Naive B cell (primary cell): ENCODE measurements at regions not wholly inside any gene's neighbourhood (a gene's known extent, or its start where the extent isn't known, plus 50 kb on each side); places are given as distances from the start of the nearest gene placed in this dataset.

Experiments used
- ATAC-seq, 2 donors: fragments of 150-1000 bp; cut with Tn5 transposase; 2 replicates each; pipeline ENCODE4 v1.10.0; 2021; ENCODE audit warnings: low read depth in 2 of 2, mild to moderate bottlenecking in 2 of 2, moderate library complexity in 2 of 2
- DNase-seq: peaks from one replicate; pipeline ENCODE4 v3.0.0; 2022
- H3K27ac Mint-ChIP-seq, 6 donors: one replicate each; pipeline ENCODE4 v1.8.0; 2020 to 2022; ENCODE audit warnings: mild to moderate bottlenecking in 6 of 6, mixed read lengths in 6 of 6, moderate library complexity in 5 of 6, inconsistent platforms in 2 of 6
- H3K27me3 Mint-ChIP-seq, 3 donors: one replicate each; pipeline ENCODE4 v1.8.0; 2021 to 2022; ENCODE audit warnings: mixed read lengths in 3 of 3, mild to moderate bottlenecking in 1 of 3
- H3K36me3 Mint-ChIP-seq, 2 donors: one replicate each; pipeline ENCODE4 v1.8.0; 2020 to 2022; ENCODE audit warnings: mixed read lengths in 2 of 2, inconsistent platforms in 1 of 2, mild to moderate bottlenecking in 1 of 2
- H3K4me1 Mint-ChIP-seq, 3 donors: one replicate each; pipeline ENCODE4 v1.8.0; 2020 to 2022; ENCODE audit warnings: mixed read lengths in 3 of 3, inconsistent platforms in 1 of 3, mild to moderate bottlenecking in 1 of 3, moderate library complexity in 1 of 3
- H3K4me3 Mint-ChIP-seq, 8 donors: one replicate each; pipeline ENCODE4 v1.8.0; 2020 to 2022; ENCODE audit warnings: mild to moderate bottlenecking in 8 of 8, mixed read lengths in 8 of 8, moderate library complexity in 8 of 8, inconsistent platforms in 2 of 8
- H3K9me3 Mint-ChIP-seq, 7 donors: one replicate each; pipeline ENCODE4 v1.8.0; 2020 to 2022; ENCODE audit warnings: mixed read lengths in 7 of 7, mild to moderate bottlenecking in 5 of 7, inconsistent platforms in 2 of 7, moderate library complexity in 1 of 7

DNA sequence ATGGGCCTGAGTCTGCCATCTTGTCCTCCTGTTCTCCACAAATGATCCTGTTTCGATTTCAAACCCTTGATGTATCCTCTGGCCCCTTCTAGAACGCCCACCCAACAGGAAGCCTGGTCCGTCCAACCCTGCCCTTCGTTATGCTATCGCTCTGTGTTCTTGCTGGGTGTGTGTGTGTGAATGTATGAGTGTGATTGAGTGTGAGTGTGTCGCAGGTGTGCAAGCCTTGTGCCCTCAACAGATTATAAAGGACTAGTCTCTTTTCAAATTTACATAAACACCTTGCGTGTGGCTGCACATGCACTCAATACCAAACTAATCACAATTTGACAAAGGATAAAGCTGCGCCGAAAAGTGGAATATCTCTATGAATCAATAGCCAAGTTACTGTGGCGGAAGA lies 149.5 kb upstream of the SALL3 start:
- no peak for ATAC-seq
- Mint-ChIP-seq H3K36me3 (no peaks in the 10 kb centered on the region), H3K27ac (no peak overlapping the region), H3K27me3 (peaks cover 8 to 19% (median 12%) of the 10 kb centered on the region in 3 donors), H3K4me3 (no peak overlapping the region), H3K4me1 (no peaks in the 10 kb centered on the region), H3K9me3 (peaks cover 0 to 6% (median 2%) of the 10 kb centered on the region in 7 donors)
- DNase-seq: no peak

GRCh38 chr18:78830826-78831225 lies 148.8 kb upstream of the SALL3 start:
- ATAC-seq: no peak
- H3K36me3 Mint-ChIP-seq: no peaks in the 10 kb centered on the region
- H3K9me3 Mint-ChIP-seq: peaks cover 0 to 6% (median 2%) of the 10 kb centered on the region in 7 donors
- H3K4me1 Mint-ChIP-seq: no peaks in the 10 kb centered on the region
- peaks cover 8 to 19% (median 12%) of the 10 kb centered on the region in 3 donors for H3K27me3 Mint-ChIP-seq
- no peak overlapping the region for H3K4me3 Mint-ChIP-seq
- DNase-seq: no peak
- no peak overlapping the region for H3K27ac Mint-ChIP-seq

DNA sequence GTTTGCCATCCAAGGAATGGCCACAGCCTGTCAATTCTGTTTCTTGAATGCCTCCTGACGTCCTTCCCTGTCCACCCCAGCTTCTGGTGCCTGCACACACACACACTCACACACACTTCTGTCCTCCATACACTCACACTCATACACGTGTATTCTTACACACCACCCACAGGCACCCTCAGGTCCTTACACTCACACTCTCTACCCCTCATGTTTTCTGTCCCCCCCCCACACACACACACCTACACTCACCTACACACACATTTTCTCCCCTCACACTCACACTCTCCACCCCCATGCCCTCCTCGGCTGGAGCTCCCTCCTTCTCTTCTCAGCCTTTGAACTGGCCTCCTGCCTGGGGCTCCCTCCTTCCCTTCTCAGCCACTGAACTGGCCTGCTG lies 148.0 kb upstream of the SALL3 start:
- Mint-ChIP-seq H3K4me1 (no peaks in the 10 kb centered on the region), H3K9me3 (peaks cover 0 to 6% (median 2%) of the 10 kb centered on the region in 7 donors), H3K4me3 (no peak overlapping the region), H3K27me3 (peaks cover 8 to 19% (median 12%) of the 10 kb centered on the region in 3 donors), H3K36me3 (no peaks in the 10 kb centered on the region), H3K27ac (no peak overlapping the region)
- ATAC-seq: no peak
- no peak for DNase-seq

- H3K9me3 Mint-ChIP-seq: peaks cover 0 to 9% (median 1%) of the 10 kb centered on the region in 7 donors
- no peaks in the 10 kb centered on the region for H3K4me1 Mint-ChIP-seq
- no peak overlapping the region for H3K4me3 Mint-ChIP-seq
- ATAC-seq (no peak), DNase-seq (no peak)
- peaks cover 8 to 19% (median 9%) of the 10 kb centered on the region in 3 donors for H3K27me3 Mint-ChIP-seq
- H3K27ac Mint-ChIP-seq: no peak overlapping the region
- no peaks in the 10 kb centered on the region for H3K36me3 Mint-ChIP-seq
Observed at GRCh38 chr18:78833833-78834232, 145.8 kb upstream of the SALL3 start.

DNA sequence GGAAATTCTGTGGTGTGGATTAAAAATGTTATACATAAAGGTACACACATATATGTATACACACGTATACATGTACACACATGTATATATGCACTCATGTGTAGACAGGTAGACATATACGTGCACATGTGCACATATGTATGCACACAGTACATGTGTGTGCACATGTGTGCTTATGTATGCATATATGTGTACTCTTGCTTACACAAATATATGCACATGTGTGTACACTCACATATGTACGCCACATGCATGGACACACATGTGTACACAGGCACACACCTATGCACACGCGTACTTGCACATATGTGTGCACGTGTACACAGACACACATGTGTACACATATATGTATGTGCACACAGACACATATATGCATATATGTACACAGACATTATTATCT lies 142.8 kb upstream of the SALL3 start:
- no peak overlapping the region for H3K27ac Mint-ChIP-seq
- no peak for ATAC-seq
- H3K27me3 Mint-ChIP-seq: peaks cover 8 to 12% (median 9%) of the 10 kb centered on the region in 3 donors
- no peaks in the 10 kb centered on the region for H3K36me3 Mint-ChIP-seq
- no peak for DNase-seq
- no peaks in the 10 kb centered on the region for H3K4me1 Mint-ChIP-seq
- peaks cover 0 to 17% (median 4%) of the 10 kb centered on the region in 7 donors for H3K9me3 Mint-ChIP-seq
- no peak overlapping the region for H3K4me3 Mint-ChIP-seq

GRCh38 chr18:78837754-78838153 lies 141.9 kb upstream of the SALL3 start:
- Mint-ChIP-seq H3K4me3 (peak overlapping the region in 1 of 8 donors; percentile 6), H3K9me3 (peaks cover 0 to 17% (median 4%) of the 10 kb centered on the region in 7 donors), H3K27ac (no peak overlapping the region), H3K4me1 (no peaks in the 10 kb centered on the region), H3K36me3 (no peaks in the 10 kb centered on the region), H3K27me3 (peaks cover 6 to 10% (median 9%) of the 10 kb centered on the region in 3 donors)
- no peak for DNase-seq
- no peak for ATAC-seq

GRCh38 chr18:78838183-78838582 lies 141.4 kb upstream of the SALL3 start:
- DNase-seq: no peak
- peaks cover 0 to 17% (median 4%) of the 10 kb centered on the region in 7 donors for H3K9me3 Mint-ChIP-seq
- H3K4me3 Mint-ChIP-seq: peak overlapping the region in 1 of 8 donors; percentile 6
- no peaks in the 10 kb centered on the region for H3K36me3 Mint-ChIP-seq
- H3K4me1 Mint-ChIP-seq: no peaks in the 10 kb centered on the region
- ATAC-seq: no peak
- peaks cover 1 to 6% (median 5%) of the 10 kb centered on the region in 3 donors for H3K27me3 Mint-ChIP-seq
- no peak overlapping the region for H3K27ac Mint-ChIP-seq

GRCh38 chr18:78849046-78849445 lies 130.6 kb upstream of the SALL3 start:
- no peak for ATAC-seq
- Mint-ChIP-seq H3K27ac (no peak overlapping the region), H3K36me3 (peaks cover 13 to 27% of the 10 kb centered on the region in 2 donors), H3K4me1 (no peaks in the 10 kb centered on the region), H3K27me3 (peaks cover 7 to 19% (median 8%) of the 10 kb centered on the region in 3 donors), H3K4me3 (no peak overlapping the region), H3K9me3 (peaks cover 19 to 54% (median 35%) of the 10 kb centered on the region in 7 donors)
- DNase-seq: no peak

GRCh38 chr18:78849458-78849857 lies 130.2 kb upstream of the SALL3 start:
- H3K9me3 Mint-ChIP-seq: peaks cover 17 to 50% (median 32%) of the 10 kb centered on the region in 7 donors

DNA sequence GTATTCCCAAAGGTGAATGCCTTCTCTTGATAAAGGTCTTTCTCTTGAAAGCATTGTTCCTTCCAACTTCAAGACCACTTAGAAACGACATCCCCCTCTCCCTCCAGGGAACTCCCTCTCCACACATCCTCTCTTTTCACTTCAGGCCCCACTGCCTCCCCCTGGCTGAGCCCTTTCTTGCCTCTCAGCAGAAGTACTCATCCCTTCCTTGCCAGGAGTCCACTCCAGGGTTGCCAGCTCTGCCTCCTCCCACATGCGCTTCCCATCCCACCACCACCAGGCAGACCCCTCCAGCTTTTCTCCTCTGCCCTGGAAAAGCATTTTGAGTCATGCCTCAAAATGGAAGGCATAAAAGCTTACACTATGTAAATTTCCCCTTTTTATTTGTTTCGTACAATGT lies 126.3 kb upstream of the SALL3 start:
- H3K27me3 Mint-ChIP-seq: peaks cover 0 to 6% (median 0%) of the 10 kb centered on the region in 3 donors
- H3K4me1 Mint-ChIP-seq: no peaks in the 10 kb centered on the region
- no peak overlapping the region for H3K27ac Mint-ChIP-seq
- no peak overlapping the region for H3K4me3 Mint-ChIP-seq
- peaks cover 0 to 13% of the 10 kb centered on the region in 2 donors for H3K36me3 Mint-ChIP-seq
- ATAC-seq: no peak
- DNase-seq: no peak
- peaks cover 12 to 32% (median 20%) of the 10 kb centered on the region in 7 donors for H3K9me3 Mint-ChIP-seq

More at GRCh38 chr18:78849458-78849857, 130.2 kb upstream of the SALL3 start:
- H3K4me3 Mint-ChIP-seq: no peak overlapping the region
- peaks cover 13 to 26% of the 10 kb centered on the region in 2 donors for H3K36me3 Mint-ChIP-seq
- DNase-seq (no peak), ATAC-seq (no peak)
- H3K27ac Mint-ChIP-seq: no peak overlapping the region
- no peaks in the 10 kb centered on the region for H3K4me1 Mint-ChIP-seq
- H3K27me3 Mint-ChIP-seq: peaks cover 7 to 19% (median 8%) of the 10 kb centered on the region in 3 donors

GRCh38 chr18:78855188-78855587 lies 124.4 kb upstream of the SALL3 start:
- Mint-ChIP-seq H3K27me3 (peaks cover 3 to 7% (median 7%) of the 10 kb centered on the region in 3 donors), H3K9me3 (peaks cover 5 to 21% (median 15%) of the 10 kb centered on the region in 7 donors), H3K4me3 (no peak overlapping the region), H3K27ac (no peak overlapping the region), H3K36me3 (peaks cover 0 to 7% of the 10 kb centered on the region in 2 donors), H3K4me1 (no peaks in the 10 kb centered on the region)
- DNase-seq (no peak), ATAC-seq (no peak)

GRCh38 chr18:78856569-78857313 lies 122.9 kb upstream of the SALL3 start:
- H3K4me3 Mint-ChIP-seq: no peak overlapping the region

DNA sequence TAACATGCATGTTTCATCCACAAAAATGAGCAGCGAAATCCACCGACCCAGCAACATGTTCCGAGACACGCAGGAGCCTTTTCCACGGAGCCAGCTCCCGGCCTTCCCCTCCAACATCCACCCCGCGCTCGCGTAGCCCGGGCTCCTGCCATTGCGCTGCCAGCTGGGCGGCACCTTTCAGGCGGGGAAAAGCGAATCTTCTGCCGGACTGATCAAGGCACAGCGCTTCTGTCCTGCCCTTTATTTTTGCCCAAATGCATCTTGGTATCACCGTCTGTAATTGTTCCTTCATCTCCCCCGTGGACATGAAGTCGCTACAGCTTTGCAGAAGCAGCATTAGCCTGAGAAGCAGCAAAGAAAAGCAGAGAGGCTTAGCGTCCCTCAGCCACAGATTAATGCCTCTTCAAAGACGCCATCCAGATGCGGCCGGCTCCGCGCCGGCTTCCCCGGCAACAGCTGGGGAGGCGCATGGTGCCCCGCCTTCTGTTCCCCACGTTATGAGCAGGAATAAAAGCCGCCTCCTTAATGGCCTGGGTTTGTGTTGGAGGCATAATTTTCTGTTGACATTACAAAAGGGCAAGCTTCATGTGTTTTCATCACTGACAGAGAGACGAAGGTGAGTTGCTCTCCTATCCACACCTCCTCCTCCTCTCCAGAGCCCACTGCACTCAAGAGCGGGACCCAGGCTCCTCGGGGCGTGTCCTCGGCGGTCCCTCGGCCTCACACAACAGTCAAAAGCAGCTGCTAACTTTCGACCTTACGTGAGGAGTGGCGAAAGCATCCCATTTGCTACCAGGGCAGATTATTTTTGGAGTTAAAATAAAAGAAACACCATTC lies 122.1 kb upstream of the SALL3 start:
- no peak overlapping the region for H3K4me3 Mint-ChIP-seq
- peaks cover 0 to 7% of the 10 kb centered on the region in 2 donors for H3K36me3 Mint-ChIP-seq
- H3K27me3 Mint-ChIP-seq: peaks cover 9 to 28% (median 18%) of the 10 kb centered on the region in 3 donors
- ATAC-seq (no peak), DNase-seq (no peak)
- no peak overlapping the region for H3K27ac Mint-ChIP-seq
- H3K9me3 Mint-ChIP-seq: peaks cover 0 to 17% (median 5%) of the 10 kb centered on the region in 7 donors
- no peaks in the 10 kb centered on the region for H3K4me1 Mint-ChIP-seq

More at GRCh38 chr18:78856569-78857313, 122.9 kb upstream of the SALL3 start:
- H3K9me3 Mint-ChIP-seq: peaks cover 2 to 17% (median 5%) of the 10 kb centered on the region in 7 donors
- ATAC-seq: no peak
- peaks cover 9 to 21% (median 10%) of the 10 kb centered on the region in 3 donors for H3K27me3 Mint-ChIP-seq
- no peak for DNase-seq
- H3K4me1 Mint-ChIP-seq: no peaks in the 10 kb centered on the region
- no peak overlapping the region for H3K27ac Mint-ChIP-seq
- peaks cover 0 to 7% of the 10 kb centered on the region in 2 donors for H3K36me3 Mint-ChIP-seq
